K562 (cell line): ENCODE measurements at regions not wholly inside any gene's neighbourhood (a gene's known extent, or its start where the extent isn't known, plus 50 kb on each side); places are given as distances from the start of the nearest gene placed in this dataset.

Experiments used
- ATAC-seq: fragments of 200-7000 bp; cut with Tn5 transposase; 3 replicates; pipeline ENCODE4 v1.9.1; 2020; ENCODE audit warnings: moderate library complexity
- BruUV-seq: library from RNA; stranded (reverse); fragments of 400-500 nt; replicated peaks from 2 replicates; lab custom pipeline; 2021; lab: Mats Ljungman, UMichigan
- CTCF ChIA-PET: fragments of 300-600 bp; formaldehyde crosslinking; extraction: SDS; loops from one replicate; lab custom pipeline; 2021; ENCODE audit warnings: low intra/inter-chr PET ratio; lab: Yijun Ruan, JAX
- POLR2A ChIA-PET: fragments of 300-600, 350-650 bp; sonication (Branson Sonifier 250); formaldehyde crosslinking; extraction: SDS; loops from one replicate; lab custom pipeline; 2021; ENCODE audit warnings: antibody characterized with exemption, inconsistent platforms; lab: Yijun Ruan, JAX
- DNase-seq, 4 experiments: peaks; one replicate each; pipeline versions ENCODE4 v3.0.0 to v3.0.0-alpha.2; 2011 to 2018; ENCODE audit warnings: low spot score in 3 of 4, mixed read lengths in 3 of 4; ENCODE audit errors: extremely low read depth in 1 of 4
- FAIRE-seq: peaks from 2 replicates; lab custom pipeline; 2011; peaks lifted over from hg19 to GRCh38; lab: Jason Lieb, UNC
- H2AFZ ChIP-seq: 2 replicates; pipeline ENCODE4 v1.6.0; 2011; ENCODE audit warnings: low read depth, low read length, control low read depth, inconsistent platforms
- H3K27ac ChIP-seq: fragments of 200-600 bp; 3 replicates; pipeline ENCODE4 v1.8.0; 2011; ENCODE audit warnings: low read depth, mild to moderate bottlenecking, control low read depth, inconsistent platforms, low read length, moderate library complexity, mixed read lengths; ENCODE audit errors: extremely low read depth
- H3K27me3 ChIP-seq, 2 experiments: fragments of 300-600 bp in 1 of 2; 2 replicates in 1 of 2; 3 replicates in 1 of 2; pipeline versions ENCODE4 v1.6.0 to v1.8.0; 2011; ENCODE audit warnings: inconsistent platforms in 2 of 2, low read length in 2 of 2, mild to moderate bottlenecking in 1 of 2, mixed read lengths in 1 of 2, moderate library complexity in 1 of 2; ENCODE audit not compliant: control insufficient read depth in 2 of 2, insufficient read depth in 2 of 2
- H3K36me3 ChIP-seq: fragments of 300-600 bp; 3 replicates; pipeline ENCODE4 v1.8.0; 2011; ENCODE audit warnings: mild to moderate bottlenecking, low read length, inconsistent platforms; ENCODE audit not compliant: control insufficient read depth, insufficient read depth
- H3K4me1 ChIP-seq, 2 experiments: fragments of 200-600 bp in 1 of 2; replicated peaks in 1 of 2; 2 replicates in 1 of 2; 3 replicates in 1 of 2; pipeline versions ENCODE4 v1.5.1 to v1.8.0; 2011; ENCODE audit warnings: inconsistent platforms in 2 of 2, low read length in 2 of 2, mild to moderate bottlenecking in 1 of 2, mixed read lengths in 1 of 2, moderate library complexity in 1 of 2; ENCODE audit not compliant: control insufficient read depth in 2 of 2, insufficient read depth in 2 of 2
- H3K4me2 ChIP-seq: 2 replicates; pipeline ENCODE4 v1.6.1; 2011; ENCODE audit warnings: low read length, control low read depth, inconsistent platforms, mixed read lengths; ENCODE audit not compliant: insufficient read depth
- H3K4me3 ChIP-seq: fragments of 200-600 bp; sonication (generic), shearing (Covaris generic); 2 replicates; pipeline ENCODE4 v1.5.1; 2016; ENCODE audit warnings: control low read depth, inconsistent platforms
- H3K79me2 ChIP-seq: fragments of 200-600 bp; 3 replicates; pipeline ENCODE4 v1.8.0; 2011; ENCODE audit warnings: low read length, inconsistent platforms; ENCODE audit not compliant: control insufficient read depth, insufficient read depth
- H3K9ac ChIP-seq, 2 experiments: 2 replicates each; pipeline versions ENCODE4 v1.6.0 to v1.6.1; 2011; ENCODE audit warnings: low read depth in 2 of 2, low read length in 2 of 2, control low read depth in 1 of 2, inconsistent platforms in 1 of 2, mild to moderate bottlenecking in 1 of 2, mixed read lengths in 1 of 2; ENCODE audit not compliant: insufficient read depth in 1 of 2
- H3K9me1 ChIP-seq: one replicate; pipeline ENCODE4 v1.6.0; 2011; ENCODE audit warnings: inconsistent platforms, mild to moderate bottlenecking, low read length, moderate library complexity; ENCODE audit not compliant: control insufficient read depth, insufficient read depth
- H3K9me3 ChIP-seq: replicated peaks from 2 replicates; pipeline ENCODE4 v1.5.1; 2011; ENCODE audit warnings: low read depth, low read length, inconsistent platforms; ENCODE audit not compliant: control insufficient read depth, insufficient read depth
- H4K20me1 ChIP-seq: replicated peaks from 2 replicates; pipeline ENCODE4 v1.6.1; 2011; ENCODE audit warnings: low read length, inconsistent platforms, mixed read lengths; ENCODE audit not compliant: control insufficient read depth, insufficient read depth
- E2F6 ChIP-seq, 2 experiments: IDR thresholded peaks; 2 replicates each; pipeline ENCODE4 v1.6.1; 2011; ENCODE audit warnings: borderline replicate concordance in 1 of 2, control low read depth in 1 of 2, low read depth in 1 of 2, low read length in 1 of 2, mild to moderate bottlenecking in 1 of 2, mixed read lengths in 1 of 2, moderate library complexity in 1 of 2; ENCODE audit not compliant: insufficient read depth in 1 of 2, insufficient read length in 1 of 2, poor library complexity in 1 of 2, severe bottlenecking in 1 of 2; ENCODE audit errors: extremely low read depth in 1 of 2
- ETV5 ChIP-seq: sonication (generic); formaldehyde crosslinking; IDR thresholded peaks from 2 replicates; pipeline ENCODE4 v1.4.0; 2020; ENCODE audit warnings: low read depth, mild to moderate bottlenecking, missing genetic modification reagents
- MTA2 ChIP-seq: fragments of 450-650 bp; IDR thresholded peaks from 2 replicates; pipeline ENCODE4 v1.6.1; 2016; ENCODE audit warnings: low read depth
- PRPF4 ChIP-seq: fragments of 200-400 bp; formaldehyde crosslinking; IDR thresholded peaks from one replicate; pipeline ENCODE4 v1.6.1; 2017; ENCODE audit warnings: low read length, low read depth, mild to moderate bottlenecking; ENCODE audit not compliant: insufficient read depth, poor library complexity, severe bottlenecking
- SP2 ChIP-seq: IDR thresholded peaks from 2 replicates; pipeline ENCODE4 v1.6.1; 2011; ENCODE audit warnings: mild to moderate bottlenecking, low read depth, low read length, moderate library complexity; ENCODE audit not compliant: poor library complexity, severe bottlenecking; ENCODE audit errors: extremely low read depth
- TBL1XR1 ChIP-seq, 2 experiments: IDR thresholded peaks; 2 replicates each; pipeline ENCODE4 v1.6.1; 2012; ENCODE audit warnings: improper control_type of control experiment in 2 of 2, low read length in 2 of 2, mild to moderate bottlenecking in 1 of 2
- TEAD4 ChIP-seq, 2 experiments: sonication (generic) in 1 of 2; formaldehyde crosslinking in 1 of 2; IDR thresholded peaks; 2 replicates each; pipeline versions ENCODE4 v1.6.1 to v1.8.0; 2012 to 2022; ENCODE audit warnings: borderline replicate concordance in 1 of 2, inconsistent platforms in 1 of 2, low read length in 1 of 2, mild to moderate bottlenecking in 1 of 2, missing genetic modification reagents in 1 of 2
- ZFP1 ChIP-seq: fragments of 450-650 bp; formaldehyde crosslinking; IDR thresholded peaks from 2 replicates; pipeline ENCODE4 v1.4.0; 2020; ENCODE audit warnings: mild to moderate bottlenecking, mixed read lengths
- ZNF717 ChIP-seq: fragments of 250-450 bp; sonication (Bioruptor Pico); IDR thresholded peaks from 2 replicates; pipeline ENCODE4 v1.5.0; 2021
- WGBS: fragments of 100-300 bp; shearing (Covaris generic); methylation state at CpG from one replicate; pipeline ENCODE4 v1.1.6; 2016; ENCODE audit warnings: low coverage, mixed read lengths; ENCODE audit not compliant: insufficient coverage; ENCODE audit errors: missing lambda C conversion rate; 5-methylcytosine and 5-hydroxymethylcytosine counted together
- in situ Hi-C: fragments of 300-500 bp; cut with MboI; formaldehyde crosslinking; loops from 4 replicates; pipeline ENCODE4 v1.15.0; 2018; ENCODE audit warnings: inconsistent platforms, mixed read lengths
- intact Hi-C: fragments of 100-400 bp; cut with micrococcal nuclease; formaldehyde crosslinking; loops from 2 replicates; pipeline ENCODE4 v1.14.2; 2022
- TF ChIP-seq, protein P1 (sequence below): fragments of 450-650 bp; formaldehyde crosslinking; IDR thresholded peaks from 2 replicates; pipeline ENCODE4 v1.4.0; 2020; ENCODE audit warnings: mild to moderate bottlenecking, moderate library complexity
- TF ChIP-seq, protein P2 (sequence below): sonication (generic); formaldehyde crosslinking; IDR thresholded peaks from 2 replicates; pipeline ENCODE4 v1.5.0; 2020; ENCODE audit warnings: missing genetic modification reagents

GRCh38 chr3:88321363-88322050, 171.7 kb downstream of the C3orf38 start:
- in situ Hi-C loops (no loop called here), intact Hi-C loops (no loop called here)
- Histone ChIP-seq H3K27ac (no peak overlapping the region), H3K9me3 (no peaks in the 10 kb centered on the region), H3K4me3 (no peak overlapping the region), H3K27me3 (no peaks in the 10 kb centered on the region), H3K4me1 (no peaks in the 10 kb centered on the region), H4K20me1 (no peaks in the 10 kb centered on the region), H2AFZ (no peak overlapping the region), H3K36me3 (no peaks in the 10 kb centered on the region), H3K9ac (no peak overlapping the region), H3K79me2 (no peaks in the 10 kb centered on the region), H3K4me2 (no peak overlapping the region), H3K9me1 (no peaks in the 10 kb centered on the region)
- no TSS peak for BruUV-seq
- ChIA-PET POLR2A (no interaction called here), CTCF (no interaction called here)
- no peak for DNase-seq
- 0% methylated on average over 2 of the region's 3 CpGs for WGBS
- no peak for FAIRE-seq
- no peak for ATAC-seq
- TF ChIP-seq ETV5 (no peak), ZFP1 (no peak), MTA2 (no peak), TBL1XR1 (IDR thresholded peaks at IDR 0.05; ENCODE audit: low read length in 2 of 2) (no peak), PRPF4 (no peak)

DNA sequence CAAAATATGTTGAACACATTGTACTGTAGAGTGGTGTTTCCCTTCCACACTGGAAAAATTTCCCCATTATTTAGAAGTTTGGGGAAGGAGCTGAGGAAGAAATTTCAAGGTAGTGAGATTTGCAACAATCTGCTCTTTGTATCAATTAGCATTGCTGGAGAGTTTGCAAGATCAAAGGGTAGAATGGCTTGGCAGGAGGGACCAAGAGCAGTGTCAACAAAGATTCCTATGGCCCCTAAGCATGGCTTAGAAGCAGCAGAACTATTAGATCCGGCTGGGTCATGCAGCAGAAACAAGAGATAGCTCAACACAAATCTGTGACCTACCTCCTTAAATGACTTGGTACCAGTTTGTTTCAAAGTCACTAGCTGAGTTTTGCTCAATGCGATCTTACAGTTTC, 175.0 kb downstream of the C3orf38 start:
- DNase-seq (no peak), FAIRE-seq (no peak), ATAC-seq (no peak)
- no TSS peak for BruUV-seq
- Histone ChIP-seq H3K27me3 (no peaks in the 10 kb centered on the region), H4K20me1 (no peaks in the 10 kb centered on the region), H2AFZ (no peak overlapping the region), H3K9ac (no peak overlapping the region), H3K27ac (no peak overlapping the region), H3K36me3 (no peaks in the 10 kb centered on the region), H3K4me2 (no peak overlapping the region), H3K4me1 (no peaks in the 10 kb centered on the region), H3K4me3 (no peak overlapping the region), H3K9me3 (no peaks in the 10 kb centered on the region), H3K9me1 (no peaks in the 10 kb centered on the region), H3K79me2 (no peaks in the 10 kb centered on the region)
- ChIA-PET POLR2A (no interaction called here), CTCF (no interaction called here)
- in situ Hi-C loops = no loop called here
- WGBS = 0% methylated on average over 2 of the region's 2 CpGs
- intact Hi-C loops = no loop called here
- TF ChIP-seq, protein P1, sequence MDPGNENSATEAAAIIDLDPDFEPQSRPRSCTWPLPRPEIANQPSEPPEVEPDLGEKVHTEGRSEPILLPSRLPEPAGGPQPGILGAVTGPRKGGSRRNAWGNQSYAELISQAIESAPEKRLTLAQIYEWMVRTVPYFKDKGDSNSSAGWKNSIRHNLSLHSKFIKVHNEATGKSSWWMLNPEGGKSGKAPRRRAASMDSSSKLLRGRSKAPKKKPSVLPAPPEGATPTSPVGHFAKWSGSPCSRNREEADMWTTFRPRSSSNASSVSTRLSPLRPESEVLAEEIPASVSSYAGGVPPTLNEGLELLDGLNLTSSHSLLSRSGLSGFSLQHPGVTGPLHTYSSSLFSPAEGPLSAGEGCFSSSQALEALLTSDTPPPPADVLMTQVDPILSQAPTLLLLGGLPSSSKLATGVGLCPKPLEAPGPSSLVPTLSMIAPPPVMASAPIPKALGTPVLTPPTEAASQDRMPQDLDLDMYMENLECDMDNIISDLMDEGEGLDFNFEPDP = no peak
- TF ChIP-seq E2F6 (IDR thresholded peaks at IDR 0.05; ENCODE audit: borderline replicate concordance in 1 of 2, extremely low read depth in 1 of 2, insufficient read depth in 1 of 2, insufficient read length in 1 of 2, low read depth in 1 of 2, low read length in 1 of 2, poor library complexity in 1 of 2, severe bottlenecking in 1 of 2) (no peak), ZNF717 (CRISPR knock-in tag) (no peak), SP2 (no peak), TEAD4 (IDR thresholded peaks at IDR 0.05; ENCODE audit: low read length) (no peak), TEAD4 (CRISPR knock-in tag; IDR thresholded peaks at IDR 0.05; ENCODE audit: borderline replicate concordance) (no peak)
- TF ChIP-seq, protein P2, sequence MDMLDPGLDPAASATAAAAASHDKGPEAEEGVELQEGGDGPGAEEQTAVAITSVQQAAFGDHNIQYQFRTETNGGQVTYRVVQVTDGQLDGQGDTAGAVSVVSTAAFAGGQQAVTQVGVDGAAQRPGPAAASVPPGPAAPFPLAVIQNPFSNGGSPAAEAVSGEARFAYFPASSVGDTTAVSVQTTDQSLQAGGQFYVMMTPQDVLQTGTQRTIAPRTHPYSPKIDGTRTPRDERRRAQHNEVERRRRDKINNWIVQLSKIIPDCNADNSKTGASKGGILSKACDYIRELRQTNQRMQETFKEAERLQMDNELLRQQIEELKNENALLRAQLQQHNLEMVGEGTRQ (CRISPR knock-in tag) = no peak
